Stimulated activated CD4-positive, alpha-beta T cell treated with anti-CD3 and anti-CD28 coated beads, Interleukin-15, amount 100 ng/mL, for 48 hours (primary cell): ENCODE measurements at regions not wholly inside any gene's neighbourhood (a gene's known extent, or its start where the extent isn't known, plus 50 kb on each side); places are given as distances from the start of the nearest gene placed in this dataset.

ENCODE experiments used
- DNase-seq, 2 donors: peaks; one replicate each; pipeline ENCODE4 v3.0.0-alpha.2; 2020; ENCODE audit warnings: low read depth in 2 of 2

GRCh38 chr22:48944751-48945620 is 882.7 kb downstream of the BRD1 start:
- no peak for DNase-seq

- DNase-seq = no peak
Measured at GRCh38 chr22:48944433-48944750, 883.3 kb downstream of the BRD1 start.

GRCh38 chr22:48943567-48944432 is 883.9 kb downstream of the BRD1 start:
- DNase-seq = no peak

GRCh38 chr22:48942698-48943566 is 884.7 kb downstream of the BRD1 start:
- DNase-seq = no peak

- DNase-seq = no peak
Measured at GRCh38 chr22:48941903-48942575, 885.6 kb downstream of the BRD1 start.

- DNase-seq = no peak
Measured at GRCh38 chr22:48941033-48941902, 886.4 kb downstream of the BRD1 start.

- DNase-seq = no peak
Measured at GRCh38 chr22:48940266-48941032, 887.2 kb downstream of the BRD1 start.

- no peak for DNase-seq
Measured at GRCh38 chr22:48939441-48940265, 888.0 kb downstream of the BRD1 start.

GRCh38 chr22:48938741-48939140 is 888.9 kb downstream of the BRD1 start:
- no peak for DNase-seq

GRCh38 chr22:48937032-48937639 is 890.5 kb downstream of the BRD1 start:
- no peak for DNase-seq

- DNase-seq = no peak
Measured at GRCh38 chr22:48936391-48936790, 891.3 kb downstream of the BRD1 start.

GRCh38 chr22:48934446-48934845 is 893.2 kb downstream of the BRD1 start:
- no peak for DNase-seq

- no peak for DNase-seq
Measured at GRCh38 chr22:48931452-48931851, 896.2 kb downstream of the BRD1 start.

GRCh38 chr22:48929276-48929790 is 898.3 kb downstream of the BRD1 start:
- DNase-seq = no peak

GRCh38 chr22:48927591-48927990 is 900.1 kb downstream of the BRD1 start:
- DNase-seq = no peak

GRCh38 chr22:48926643-48927042 is 901.0 kb downstream of the BRD1 start:
- DNase-seq = no peak

- DNase-seq = no peak
Measured at GRCh38 chr22:48926136-48926535, 901.5 kb downstream of the BRD1 start.

GRCh38 chr22:48925450-48925849 is 902.2 kb downstream of the BRD1 start:
- DNase-seq = no peak
